Gastroesophageal sphincter (tissue), 4 donors: ENCODE measurements at regions not wholly inside any gene's neighbourhood (a gene's known extent, or its start where the extent isn't known, plus 50 kb on each side); places are given as distances from the start of the nearest gene placed in this dataset.

Experiments used
- ATAC-seq: fragments of 150-250 bp; one replicate; pipeline ENCODE4 v1.9.1; 2016; ENCODE audit warnings: mild to moderate bottlenecking, moderate library complexity
- H3K27ac ChIP-seq, 4 donors: fragments of 200-600 bp; sonication (generic) in 3 of 4; 1 replicate in 3 of 4; 2 replicates in 1 of 4; pipeline ENCODE4 v1.5.1; 2016 to 2019
- H3K27me3 ChIP-seq: fragments of 200-600 bp; sonication (generic); one replicate; pipeline ENCODE4 v1.5.1; 2019
- H3K36me3 ChIP-seq, 2 donors: fragments of 200-600 bp; sonication (generic); one replicate each; pipeline ENCODE4 v1.5.1; 2019; ENCODE audit warnings: control low read depth in 1 of 2
- H3K4me1 ChIP-seq, 3 donors: fragments of 200-600 bp; sonication (generic); 1 replicate in 2 of 3; 2 replicates in 1 of 3; pipeline ENCODE4 v1.5.1; 2016 to 2019; ENCODE audit warnings: control low read depth in 2 of 3
- H3K4me3 ChIP-seq, 2 donors: fragments of 200-600 bp; sonication (generic); one replicate each; pipeline ENCODE4 v1.5.1; 2019; ENCODE audit warnings: mild to moderate bottlenecking in 1 of 2, moderate library complexity in 1 of 2
- H3K9me3 ChIP-seq, 3 donors: fragments of 200-600 bp; sonication (generic); one replicate each; pipeline ENCODE4 v1.5.1; 2017 to 2019; ENCODE audit warnings: control low read depth in 2 of 3
- EP300 ChIP-seq: sonication (generic); formaldehyde crosslinking; IDR thresholded peaks from one replicate; pipeline ENCODE4 v1.6.1; 2017; ENCODE audit warnings: antibody characterized with exemption, mild to moderate bottlenecking
- POLR2A ChIP-seq, 2 donors: fragments of 450-650 bp; IDR thresholded peaks; one replicate each; pipeline ENCODE4 v1.6.1; 2017; ENCODE audit warnings: antibody characterized with exemption in 2 of 2, mild to moderate bottlenecking in 2 of 2, moderate library complexity in 1 of 2
- POLR2AphosphoS5 ChIP-seq: sonication (generic); formaldehyde crosslinking; IDR thresholded peaks from one replicate; pipeline ENCODE4 v1.6.1; 2017; ENCODE audit warnings: antibody characterized with exemption
- WGBS, 2 donors: methylation state at CpG; one replicate each; pipeline ENCODE4 v1.1.5; 2018; ENCODE audit warnings: low coverage in 1 of 2; 5-methylcytosine and 5-hydroxymethylcytosine counted together
- TF ChIP-seq, protein P1 (sequence below), 4 experiments: fragments of 200-600 bp in 2 of 4; fragments of 450-650 bp in 2 of 4; sonication (generic) in 1 of 4; IDR thresholded peaks; one replicate each; pipeline ENCODE4 v1.5.1; 2017 to 2019; ENCODE audit warnings: antibody characterized with exemption in 4 of 4, mild to moderate bottlenecking in 2 of 4, moderate library complexity in 2 of 4

DNA sequence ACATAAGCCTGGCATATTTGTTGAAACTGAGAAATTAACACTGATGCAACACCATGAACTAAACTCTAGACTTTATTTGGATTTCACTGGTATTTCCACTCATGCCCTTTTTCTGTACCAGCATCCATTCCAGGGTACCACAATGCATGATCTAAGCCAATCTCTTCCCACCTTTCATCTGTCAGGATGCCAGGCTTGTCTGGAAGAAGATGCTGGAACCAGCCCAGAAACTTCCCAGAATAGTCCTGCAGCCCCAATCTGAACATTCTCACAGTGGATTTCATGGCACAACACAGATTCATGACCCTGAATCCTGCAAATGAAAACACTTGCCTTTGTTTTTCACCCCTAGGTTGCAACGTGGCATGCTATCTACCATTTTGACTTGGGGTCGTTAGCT, 189.3 kb upstream of the LHX5 start:
- ATAC-seq, result no peak
- WGBS, 2 donors, result 27 to 28% methylated on average over 2 of the region's 2 CpGs
- Histone ChIP-seq H3K27ac (no peak overlapping the region), H3K9me3 (peaks cover 0 to 25% (median 0%) of the 10 kb centered on the region in 3 donors), H3K36me3 (no peaks in the 10 kb centered on the region), H3K27me3 (peaks cover 45% of the 10 kb centered on the region), H3K4me3 (no peak overlapping the region), H3K4me1 (no peaks in the 10 kb centered on the region)
- TF ChIP-seq POLR2A (IDR thresholded peaks at IDR 0.05), result no peak
- no peak for TF ChIP-seq EP300
- TF ChIP-seq POLR2AphosphoS5, result no peak
- TF ChIP-seq, protein P1, sequence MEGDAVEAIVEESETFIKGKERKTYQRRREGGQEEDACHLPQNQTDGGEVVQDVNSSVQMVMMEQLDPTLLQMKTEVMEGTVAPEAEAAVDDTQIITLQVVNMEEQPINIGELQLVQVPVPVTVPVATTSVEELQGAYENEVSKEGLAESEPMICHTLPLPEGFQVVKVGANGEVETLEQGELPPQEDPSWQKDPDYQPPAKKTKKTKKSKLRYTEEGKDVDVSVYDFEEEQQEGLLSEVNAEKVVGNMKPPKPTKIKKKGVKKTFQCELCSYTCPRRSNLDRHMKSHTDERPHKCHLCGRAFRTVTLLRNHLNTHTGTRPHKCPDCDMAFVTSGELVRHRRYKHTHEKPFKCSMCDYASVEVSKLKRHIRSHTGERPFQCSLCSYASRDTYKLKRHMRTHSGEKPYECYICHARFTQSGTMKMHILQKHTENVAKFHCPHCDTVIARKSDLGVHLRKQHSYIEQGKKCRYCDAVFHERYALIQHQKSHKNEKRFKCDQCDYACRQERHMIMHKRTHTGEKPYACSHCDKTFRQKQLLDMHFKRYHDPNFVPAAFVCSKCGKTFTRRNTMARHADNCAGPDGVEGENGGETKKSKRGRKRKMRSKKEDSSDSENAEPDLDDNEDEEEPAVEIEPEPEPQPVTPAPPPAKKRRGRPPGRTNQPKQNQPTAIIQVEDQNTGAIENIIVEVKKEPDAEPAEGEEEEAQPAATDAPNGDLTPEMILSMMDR (IDR thresholded peaks at IDR 0.05), result no peak

DNA sequence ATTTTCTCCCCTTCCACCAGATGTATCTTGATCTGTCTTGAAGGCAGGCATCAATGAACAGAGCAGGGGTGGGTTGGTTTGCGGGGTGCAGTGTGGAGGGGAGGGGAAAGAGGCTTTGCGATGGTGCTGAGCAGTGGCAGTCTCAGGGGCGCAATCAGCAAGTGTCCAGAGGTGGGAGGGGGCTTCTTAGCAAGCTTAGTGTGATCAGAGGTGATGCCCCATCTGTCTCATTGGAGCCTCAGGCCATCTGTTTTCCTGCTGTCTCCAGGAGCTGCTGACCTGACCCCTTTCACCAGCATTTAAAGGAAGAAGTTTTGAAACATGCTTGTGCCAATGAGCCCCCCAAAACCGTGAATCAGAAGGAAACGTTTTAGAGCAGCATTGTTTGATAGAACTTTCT, 187.7 kb upstream of the LHX5 start:
- Histone ChIP-seq H3K4me1 (no peaks in the 10 kb centered on the region), H3K36me3 (no peaks in the 10 kb centered on the region), H3K27ac (no peak overlapping the region), H3K4me3 (no peak overlapping the region), H3K27me3 (peaks cover 54% of the 10 kb centered on the region), H3K9me3 (peaks cover 0 to 41% (median 0%) of the 10 kb centered on the region in 3 donors)
- TF ChIP-seq EP300 (no peak), POLR2A (IDR thresholded peaks at IDR 0.05) (no peak), POLR2AphosphoS5 (no peak)
- TF ChIP-seq, protein P1 (IDR thresholded peaks at IDR 0.05), result no peak
- WGBS, 2 donors, result 13 to 28% methylated on average over 3 to 4 of the region's 5 CpGs
- ATAC-seq, result no peak

DNA sequence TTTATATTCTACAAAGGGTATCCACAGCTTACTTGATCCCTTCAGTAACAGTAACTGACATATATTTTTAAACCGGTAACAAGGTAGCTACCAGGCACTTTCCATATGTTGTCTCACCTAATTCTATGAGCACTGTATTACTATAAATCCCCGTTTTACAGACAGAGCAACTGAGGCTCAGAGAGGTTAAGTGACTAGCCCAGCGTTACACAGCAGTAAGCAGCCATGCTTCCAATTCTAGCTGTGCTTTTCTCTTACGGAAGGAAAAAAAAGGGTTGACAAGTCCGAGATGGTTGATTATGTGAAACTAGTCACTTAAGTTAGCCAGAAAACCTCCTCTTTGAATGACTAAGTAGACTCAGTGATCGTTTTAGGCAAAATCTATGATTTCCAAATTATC, 187.3 kb upstream of the LHX5 start:
- 69 to 75% methylated on average over 4 to 6 of the region's 6 CpGs for WGBS, 2 donors
- H3K4me1 ChIP-seq, result no peaks in the 10 kb centered on the region
- H3K4me3 ChIP-seq, result no peak overlapping the region
- ATAC-seq, result no peak
- H3K27ac ChIP-seq, result no peak overlapping the region
- H3K9me3 ChIP-seq, result peaks cover 0 to 45% (median 0%) of the 10 kb centered on the region in 3 donors
- H3K27me3 ChIP-seq, result peaks cover 56% of the 10 kb centered on the region
- no peaks in the 10 kb centered on the region for H3K36me3 ChIP-seq
- TF ChIP-seq POLR2A (IDR thresholded peaks at IDR 0.05) (no peak), EP300 (no peak), POLR2AphosphoS5 (no peak)
- TF ChIP-seq, protein P1 (IDR thresholded peaks at IDR 0.05), result no peak

DNA sequence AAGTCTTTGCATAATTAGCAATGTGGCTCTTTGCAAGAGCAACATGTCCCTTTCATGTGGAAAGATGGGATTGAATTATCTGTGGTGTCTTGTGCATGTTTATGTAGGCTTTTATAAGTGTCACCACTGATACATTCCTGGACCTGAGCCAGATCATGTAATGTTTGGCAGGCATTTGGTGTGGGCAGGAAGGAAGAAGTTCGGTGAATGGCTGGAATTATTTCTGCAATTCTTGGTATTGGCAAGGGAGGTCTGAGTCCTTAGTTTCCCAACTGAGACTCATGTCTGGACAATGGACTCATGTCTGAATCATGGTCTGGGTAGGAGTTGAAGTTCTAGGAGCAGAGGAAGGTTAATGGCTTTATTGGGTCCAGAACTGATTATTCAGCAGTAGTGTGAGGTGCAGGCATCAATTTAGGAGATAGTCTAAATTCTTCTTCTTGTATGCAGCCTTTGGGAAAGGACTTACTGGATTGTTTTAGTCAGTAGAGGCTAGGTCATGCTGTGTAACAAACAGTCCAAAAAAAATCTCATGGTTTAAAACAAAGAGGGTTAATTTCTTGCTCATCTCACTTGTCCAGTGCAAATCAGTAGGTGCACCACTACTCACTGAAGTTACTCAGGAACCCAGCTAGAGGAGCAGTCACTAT, 186.5 kb upstream of the LHX5 start:
- H3K27me3 ChIP-seq, result peaks cover 57% of the 10 kb centered on the region
- ATAC-seq, result no peak
- no peaks in the 10 kb centered on the region for H3K36me3 ChIP-seq
- no peak overlapping the region for H3K4me3 ChIP-seq
- H3K4me1 ChIP-seq, result no peaks in the 10 kb centered on the region
- TF ChIP-seq POLR2AphosphoS5 (no peak), EP300 (no peak), POLR2A (IDR thresholded peaks at IDR 0.05) (no peak)
- TF ChIP-seq, protein P1 (IDR thresholded peaks at IDR 0.05), result no peak
- peaks cover 0 to 54% (median 0%) of the 10 kb centered on the region in 3 donors for H3K9me3 ChIP-seq
- WGBS, 2 donors, result 22 to 29% methylated on average over 1 of the region's 1 CpG
- H3K27ac ChIP-seq, result no peak overlapping the region

DNA sequence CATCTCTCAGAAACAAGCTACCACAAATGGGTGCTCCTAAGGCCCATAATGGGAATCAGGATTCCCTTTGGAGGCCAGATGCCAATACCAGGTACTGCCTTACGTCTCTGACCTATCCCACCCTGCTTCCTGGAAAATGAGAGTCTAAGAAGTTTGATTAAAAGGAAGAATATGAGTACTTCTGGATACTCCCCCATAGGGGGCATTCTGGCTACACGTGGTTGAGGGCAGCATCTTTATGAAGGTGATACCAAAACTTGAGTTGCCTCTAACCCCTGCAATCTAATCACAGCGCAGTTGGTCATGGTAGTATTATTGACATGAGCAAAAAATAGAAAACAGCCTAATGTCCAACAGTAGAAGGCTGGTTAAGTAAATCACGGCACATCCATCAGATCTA, 184.2 kb upstream of the LHX5 start:
- no peak overlapping the region for H3K27ac ChIP-seq
- no peaks in the 10 kb centered on the region for H3K4me1 ChIP-seq
- TF ChIP-seq, protein P1 (IDR thresholded peaks at IDR 0.05), result no peak
- TF ChIP-seq POLR2A (IDR thresholded peaks at IDR 0.05) (no peak), EP300 (no peak), POLR2AphosphoS5 (no peak)
- H3K4me3 ChIP-seq, result no peak overlapping the region
- no peak for ATAC-seq
- WGBS, 2 donors, result 52 to 63% methylated on average over 3 of the region's 4 CpGs
- H3K36me3 ChIP-seq, result no peaks in the 10 kb centered on the region
- H3K9me3 ChIP-seq, result peaks cover 0 to 54% (median 0%) of the 10 kb centered on the region in 3 donors
- H3K27me3 ChIP-seq, result peaks cover 45% of the 10 kb centered on the region
